H1 (cell line): ENCODE measurements at regions not wholly inside any gene's neighbourhood (a gene's known extent, or its start where the extent isn't known, plus 50 kb on each side); places are given as distances from the start of the nearest gene placed in this dataset.

Experiments used
- CTCF ChIA-PET: fragments of 300-600 bp; sonication (Branson Sonifier 250); formaldehyde crosslinking; loops from one replicate; lab custom pipeline; 2021; ENCODE audit not compliant: partially characterized antibody; lab: Charles Lee
- POLR2A ChIA-PET: fragments of 300-600 bp; sonication (Branson Sonifier 250); formaldehyde crosslinking; loops from one replicate; lab custom pipeline; 2021; ENCODE audit warnings: inconsistent platforms; ENCODE audit not compliant: partially characterized antibody; lab: Charles Lee
- DNase-seq, 2 experiments: peaks; one replicate each; pipeline versions ENCODE4 v3.0.0 to v3.0.0-alpha.2; 2010 to 2022; ENCODE audit warnings: low spot score in 2 of 2, low read depth in 1 of 2, mixed read lengths in 1 of 2
- FAIRE-seq: peaks from 2 replicates; lab custom pipeline; 2011; peaks lifted over from hg19 to GRCh38; lab: Jason Lieb, UNC
- H2AFZ ChIP-seq: 2 replicates; pipeline ENCODE4 v1.8.1; 2012; ENCODE audit warnings: low read length, inconsistent platforms
- H2AK5ac ChIP-seq: 2 replicates; pipeline ENCODE4 v1.6.1; 2013; ENCODE audit warnings: low read depth, low read length
- H2BK120ac ChIP-seq: replicated peaks from 2 replicates; pipeline ENCODE3; 2013; ENCODE audit warnings: low read depth, low read length, inconsistent platforms
- H2BK12ac ChIP-seq: 2 replicates; pipeline ENCODE4 v1.6.1; 2013; ENCODE audit warnings: low read depth, low read length
- H2BK15ac ChIP-seq: 2 replicates; pipeline ENCODE4 v1.6.1; 2013; ENCODE audit warnings: low read length
- H2BK20ac ChIP-seq: 2 replicates; pipeline ENCODE4 v1.6.1; 2013; ENCODE audit warnings: low read length
- H2BK5ac ChIP-seq: 2 replicates; pipeline ENCODE4 v1.6.1; 2013; ENCODE audit warnings: low read depth, low read length
- H3K14ac ChIP-seq: 2 replicates; pipeline ENCODE4 v1.6.1; 2013; ENCODE audit warnings: inconsistent platforms; ENCODE audit not compliant: insufficient read length
- H3K18ac ChIP-seq: 2 replicates; pipeline ENCODE4 v1.6.1; 2013; ENCODE audit warnings: low read length; ENCODE audit errors: extremely low read depth
- H3K23ac ChIP-seq: 2 replicates; pipeline ENCODE4 v1.6.1; 2013; ENCODE audit warnings: inconsistent platforms; ENCODE audit not compliant: insufficient read length
- H3K23me2 ChIP-seq: 2 replicates; pipeline ENCODE4 v1.6.1; 2013; ENCODE audit warnings: low read depth, low read length
- H3K27ac ChIP-seq: 2 replicates; pipeline ENCODE4 v1.6.1; 2011; ENCODE audit warnings: low read depth, low read length, inconsistent platforms
- H3K27me3 ChIP-seq, 4 experiments: replicated peaks in 1 of 4; 1 replicate in 1 of 4; 2 replicates in 3 of 4; pipeline versions ENCODE4 v1.6.1 to v1.8.1; 2011 to 2013; ENCODE audit warnings: low read length in 3 of 4, mild to moderate bottlenecking in 3 of 4, inconsistent platforms in 2 of 4, mixed read lengths in 2 of 4, moderate library complexity in 1 of 4; ENCODE audit not compliant: control insufficient read depth in 3 of 4, insufficient read depth in 3 of 4; ENCODE audit errors: extremely low read depth in 1 of 4
- H3K36me3 ChIP-seq, 4 experiments: 2 replicates each; pipeline versions ENCODE4 v1.6.1 to v1.8.1; 2011 to 2013; ENCODE audit warnings: mild to moderate bottlenecking in 4 of 4, low read length in 3 of 4, moderate library complexity in 2 of 4, control low read depth in 1 of 4, inconsistent platforms in 1 of 4; ENCODE audit not compliant: insufficient read depth in 4 of 4, control insufficient read depth in 2 of 4
- H3K4ac ChIP-seq: replicated peaks from 2 replicates; pipeline ENCODE3; 2013; ENCODE audit warnings: low read length, low read depth, mixed read lengths, inconsistent platforms; ENCODE audit not compliant: insufficient read length
- H3K4me1 ChIP-seq, 4 experiments: replicated peaks in 1 of 4; 1 replicate in 1 of 4; 2 replicates in 3 of 4; pipeline versions ENCODE4 v1.6.1 to v1.8.1; 2011 to 2013; ENCODE audit warnings: low read length in 3 of 4, inconsistent platforms in 2 of 4, mixed read lengths in 1 of 4; ENCODE audit not compliant: insufficient read depth in 4 of 4, control insufficient read depth in 3 of 4
- H3K4me2 ChIP-seq, 2 experiments: 2 replicates each; pipeline versions ENCODE4 v1.6.1 to v1.8.1; 2011 to 2013; ENCODE audit warnings: low read depth in 2 of 2, low read length in 2 of 2, control low read depth in 1 of 2, inconsistent platforms in 1 of 2, mild to moderate bottlenecking in 1 of 2; ENCODE audit not compliant: insufficient read depth in 1 of 2
- H3K4me3 ChIP-seq, 4 experiments: fragments of 200-600, 300-600 bp in 1 of 4; sonication (generic), shearing (Covaris generic), sonication (Bioruptor Twin) in 1 of 4; 2 replicates each; pipeline versions ENCODE4 v1.5.1 to v1.8.1; 2011 to 2016; ENCODE audit warnings: low read length in 4 of 4, low read depth in 3 of 4, control low read depth in 2 of 4, inconsistent platforms in 2 of 4, mild to moderate bottlenecking in 2 of 4, mixed read lengths in 1 of 4, moderate library complexity in 1 of 4; ENCODE audit not compliant: insufficient read depth in 2 of 4; ENCODE audit errors: extremely low read depth in 1 of 4
- H3K56ac ChIP-seq: replicated peaks from 2 replicates; pipeline ENCODE3; 2013; ENCODE audit warnings: low read depth, mild to moderate bottlenecking, mixed read lengths, low read length, inconsistent platforms; ENCODE audit not compliant: insufficient read length
- H3K79me1 ChIP-seq: 2 replicates; pipeline ENCODE4 v1.6.1; 2013; ENCODE audit warnings: low read depth, low read length, control low read depth
- H3K79me2 ChIP-seq, 2 experiments: 2 replicates each; pipeline versions ENCODE4 v1.6.1 to v1.8.1; 2012 to 2013; ENCODE audit warnings: low read length in 2 of 2, mild to moderate bottlenecking in 2 of 2, inconsistent platforms in 1 of 2; ENCODE audit not compliant: insufficient read depth in 2 of 2, control insufficient read depth in 1 of 2
- H3K9ac ChIP-seq, 4 experiments: replicated peaks in 1 of 4; 1 replicate in 1 of 4; 2 replicates in 3 of 4; pipeline versions ENCODE4 v1.6.1 to v1.8.1; 2011 to 2013; ENCODE audit warnings: low read depth in 3 of 4, low read length in 3 of 4, control low read depth in 2 of 4, mild to moderate bottlenecking in 2 of 4, moderate library complexity in 2 of 4, inconsistent platforms in 1 of 4; ENCODE audit errors: extremely low read depth in 1 of 4
- H3K9me3 ChIP-seq, 2 experiments: 2 replicates each; pipeline versions ENCODE4 v1.6.1 to v1.8.1; 2012 to 2013; ENCODE audit warnings: mild to moderate bottlenecking in 2 of 2, moderate library complexity in 2 of 2, control low read depth in 1 of 2, inconsistent platforms in 1 of 2, low read depth in 1 of 2, low read length in 1 of 2, mixed read lengths in 1 of 2; ENCODE audit not compliant: insufficient read depth in 2 of 2
- H4K20me1 ChIP-seq, 2 experiments: replicated peaks in 1 of 2; 2 replicates each; pipeline versions ENCODE3 to v1.8.1; 2011 to 2013; ENCODE audit warnings: inconsistent platforms in 2 of 2, low read length in 2 of 2, mild to moderate bottlenecking in 1 of 2; ENCODE audit not compliant: insufficient read depth in 2 of 2, control insufficient read depth in 1 of 2
- H4K5ac ChIP-seq: 2 replicates; pipeline ENCODE4 v1.6.1; 2013; ENCODE audit warnings: low read length, low read depth, mixed read lengths, inconsistent platforms; ENCODE audit not compliant: insufficient read length
- H4K8ac ChIP-seq: 2 replicates; pipeline ENCODE4 v1.8.0; 2013; ENCODE audit warnings: mild to moderate bottlenecking, moderate library complexity, low read length, inconsistent platforms; ENCODE audit not compliant: insufficient read depth; ENCODE audit errors: extremely low read depth
- H4K91ac ChIP-seq: replicated peaks from 2 replicates; pipeline ENCODE3; 2013; ENCODE audit warnings: low read length, mixed read lengths, inconsistent platforms; ENCODE audit not compliant: insufficient read length
- BCL11A ChIP-seq, 2 experiments: IDR thresholded peaks; one replicate each; pipeline ENCODE4 v1.6.1; 2011; ENCODE audit warnings: low read depth in 2 of 2, low read length in 2 of 2, mild to moderate bottlenecking in 2 of 2
- CBX5 ChIP-seq: fragments of 300-800, 300-1000 bp; sonication (generic); IDR thresholded peaks from 2 replicates; pipeline ENCODE4 v1.7.1; 2016; ENCODE audit warnings: antibody characterized with exemption, low read length, low read depth
- EZH2 ChIP-seq: fragments of 200-600 bp; sonication (generic); IDR thresholded peaks from 2 replicates; pipeline ENCODE4 v1.7.1; 2012; ENCODE audit warnings: low read depth, mild to moderate bottlenecking, moderate library complexity, low read length, inconsistent platforms; ENCODE audit not compliant: severe bottlenecking
- GTF2F1 ChIP-seq: IDR thresholded peaks from 2 replicates; pipeline ENCODE4 v1.6.1; 2012; ENCODE audit warnings: low read depth, low read length, improper control_type of control experiment, borderline replicate concordance
- KDM1A ChIP-seq: fragments of 200-600, 300-600 bp; sonication (generic); IDR thresholded peaks from 2 replicates; pipeline ENCODE4 v1.7.1; 2016; ENCODE audit warnings: mild to moderate bottlenecking, low read length, borderline replicate concordance
- PHF8 ChIP-seq: fragments of 200-600 bp; sonication (generic); conservative IDR thresholded peaks from 2 replicates; pipeline ENCODE4 v1.7.1; 2012; ENCODE audit warnings: low read depth, mild to moderate bottlenecking, inconsistent platforms, low read length, moderate library complexity
- POLR2A ChIP-seq, 2 experiments: IDR thresholded peaks; 1 replicate in 1 of 2; 2 replicates in 1 of 2; pipeline ENCODE4 v1.6.1; 2011; ENCODE audit warnings: low read depth in 2 of 2, low read length in 2 of 2, mild to moderate bottlenecking in 2 of 2; ENCODE audit errors: control extremely low read depth in 1 of 2
- SIN3A ChIP-seq, 2 experiments: IDR thresholded peaks in 1 of 2; conservative IDR thresholded peaks in 1 of 2; 2 replicates each; pipeline ENCODE4 v1.6.1; 2011 to 2012; ENCODE audit warnings: low read length in 2 of 2, improper control_type of control experiment in 1 of 2, low read depth in 1 of 2, mild to moderate bottlenecking in 1 of 2
- SRF ChIP-seq: IDR thresholded peaks from 2 replicates; pipeline ENCODE4 v1.6.1; 2011; ENCODE audit warnings: mild to moderate bottlenecking, low read depth, low read length, moderate library complexity
- TAF1 ChIP-seq: IDR thresholded peaks from 2 replicates; pipeline ENCODE4 v1.6.1; 2011; ENCODE audit warnings: mild to moderate bottlenecking, low read depth, low read length
- TAF7 ChIP-seq: optimal IDR thresholded peaks from 2 replicates; pipeline ENCODE3; 2011; ENCODE audit warnings: low read depth, mild to moderate bottlenecking, inconsistent platforms, low read length, moderate library complexity, borderline replicate concordance
- WGBS, 2 experiments: shearing (Covaris generic) in 1 of 2; methylation state at CpG; one replicate each; pipeline versions ENCODE4 v1.1.6 to v1.1.7; 2013 to 2015; ENCODE audit warnings: low lambda C conversion rate in 2 of 2, mixed read lengths in 2 of 2, inconsistent platforms in 1 of 2, low coverage in 1 of 2, missing lambda C conversion rate in 1 of 2; ENCODE audit not compliant: insufficient replicate concordance in 2 of 2, insufficient coverage in 1 of 2, insufficient read length in 1 of 2; ENCODE audit errors: extremely low coverage in 1 of 2, missing lambda C conversion rate in 1 of 2; 5-methylcytosine and 5-hydroxymethylcytosine counted together

DNA sequence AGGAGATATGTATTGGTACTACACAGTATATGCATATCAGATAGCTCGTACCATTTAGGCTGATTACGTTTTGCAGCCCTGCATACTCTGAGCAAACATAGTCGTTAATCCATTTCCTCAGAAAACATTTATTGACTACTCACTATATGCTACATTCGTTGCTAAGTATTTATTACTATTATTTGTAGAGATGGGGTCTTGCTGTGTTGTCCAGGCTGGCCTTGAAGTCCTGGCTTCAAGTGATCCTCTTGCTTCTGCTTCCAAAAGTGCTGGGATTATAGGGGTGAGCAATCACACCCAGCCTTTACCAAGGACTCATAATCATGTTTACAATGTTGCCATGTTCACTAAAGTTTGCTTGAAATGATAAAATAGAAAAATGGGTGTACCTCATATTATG, 174.7 kb downstream of the ARL4A start:
- WGBS, 2 experiments: 69% methylated on average over 4 of the region's 4 CpGs; no CpG with 5 or more reads in 1 of the 2 experiments
- Histone ChIP-seq H3K79me2 (no peaks in the 10 kb centered on the region), H3K9me3 (no peaks in the 10 kb centered on the region), H4K5ac (no peak overlapping the region), H3K18ac (no peak overlapping the region), H4K8ac (no peak overlapping the region), H3K14ac (no peak overlapping the region), H4K91ac (no peak overlapping the region), H2BK20ac (no peak overlapping the region), H2BK12ac (no peak overlapping the region), H3K9ac (no peak overlapping the region), H2BK15ac (no peak overlapping the region), H3K23me2 (no peaks in the 10 kb centered on the region), H3K27me3 (no peaks in the 10 kb centered on the region), H3K4ac (no peak overlapping the region), H2AFZ (no peak overlapping the region), H3K4me3 (no peak overlapping the region), H3K27ac (no peak overlapping the region), H2BK5ac (no peak overlapping the region), H3K36me3 (no peaks in the 10 kb centered on the region), H2BK120ac (no peak overlapping the region), H3K23ac (no peak overlapping the region), H3K4me1 (no peaks in the 10 kb centered on the region), H3K4me2 (no peak overlapping the region), H3K56ac (no peak overlapping the region), H2AK5ac (no peak overlapping the region), H4K20me1 (no peaks in the 10 kb centered on the region), H3K79me1 (no peaks in the 10 kb centered on the region)
- DNase-seq (no peak), FAIRE-seq (no peak)
- ChIA-PET CTCF (interaction anchor here (1.4 kb wide), 1 partner anchor 175 kb away, joined by 4 read pairs; the partner anchor contains the start of gene ARL4A), POLR2A (no interaction called here)
- TF ChIP-seq PHF8 (no peak), CBX5 (no peak), SIN3A (conservative IDR thresholded peaks at IDR 0.05 in 1 of 2, IDR thresholded peaks at IDR 0.05 in 1 of 2; ENCODE audit: low read depth in 1 of 2, low read length in 2 of 2) (no peak), POLR2A (IDR thresholded peaks at IDR 0.05; ENCODE audit: control extremely low read depth in 1 of 2, low read depth in 2 of 2, low read length in 2 of 2) (no peak), GTF2F1 (no peak), KDM1A (no peak), BCL11A (IDR thresholded peaks at IDR 0.05; ENCODE audit: low read depth in 2 of 2, low read length in 2 of 2) (no peak), EZH2 (no peak), TAF7 (no peak), SRF (no peak), TAF1 (no peak)
